ENCODE measurements at regions not wholly inside any gene's neighbourhood (a gene's known extent, or its start where the extent isn't known, plus 50 kb on each side); places are given as distances from the start of the nearest gene placed in this dataset.

- DNase-seq (ENCODE audit: extremely low read depth, insufficient read length), result no peak
- no peak for TF ChIP-seq CTCF (IDR thresholded peaks at IDR 0.05; ENCODE audit: insufficient read depth, low read length, poor library complexity, severe bottlenecking)
- no peaks in the 10 kb centered on the region for H3K27me3 ChIP-seq (replicated peaks; ENCODE audit: control insufficient read depth, insufficient read depth, low read length)
- no peak overlapping the region for H3K4me3 ChIP-seq (replicated peaks; ENCODE audit: low read depth, low read length)
- H3K36me3 ChIP-seq (ENCODE audit: control insufficient read depth, insufficient read depth, low read length), result no peaks in the 10 kb centered on the region
These were observed 472.9 kb downstream of the C6orf118 start for GRCh38 chr6:164836486-164836885.

GRCh38 chr6:164832410-164832809 is 477.0 kb downstream of the C6orf118 start:
- Histone ChIP-seq H3K4me3 (replicated peaks; ENCODE audit: low read depth, low read length) (no peak overlapping the region), H3K27me3 (replicated peaks; ENCODE audit: control insufficient read depth, insufficient read depth, low read length) (no peaks in the 10 kb centered on the region), H3K36me3 (ENCODE audit: control insufficient read depth, insufficient read depth, low read length) (no peaks in the 10 kb centered on the region)
- no peak for TF ChIP-seq CTCF (IDR thresholded peaks at IDR 0.05; ENCODE audit: insufficient read depth, low read length, poor library complexity, severe bottlenecking)
- no peak for DNase-seq (ENCODE audit: extremely low read depth, insufficient read length)

- no peaks in the 10 kb centered on the region for H3K36me3 ChIP-seq (ENCODE audit: control insufficient read depth, insufficient read depth, low read length)
- no peaks in the 10 kb centered on the region for H3K27me3 ChIP-seq (replicated peaks; ENCODE audit: control insufficient read depth, insufficient read depth, low read length)
- no peak for TF ChIP-seq CTCF (IDR thresholded peaks at IDR 0.05; ENCODE audit: insufficient read depth, low read length, poor library complexity, severe bottlenecking)
- no peak overlapping the region for H3K4me3 ChIP-seq (replicated peaks; ENCODE audit: low read depth, low read length)
- no peak for DNase-seq (ENCODE audit: extremely low read depth, insufficient read length)
These were observed 481.9 kb downstream of the C6orf118 start for GRCh38 chr6:164827537-164827936.

- no peak for DNase-seq (ENCODE audit: extremely low read depth, insufficient read length)
- TF ChIP-seq CTCF (IDR thresholded peaks at IDR 0.05; ENCODE audit: insufficient read depth, low read length, poor library complexity, severe bottlenecking), result no peak
- Histone ChIP-seq H3K4me3 (replicated peaks; ENCODE audit: low read depth, low read length) (no peak overlapping the region), H3K27me3 (replicated peaks; ENCODE audit: control insufficient read depth, insufficient read depth, low read length) (no peaks in the 10 kb centered on the region), H3K36me3 (ENCODE audit: control insufficient read depth, insufficient read depth, low read length) (no peaks in the 10 kb centered on the region)
These were observed 482.5 kb downstream of the C6orf118 start for GRCh38 chr6:164826831-164827468.

- Histone ChIP-seq H3K36me3 (ENCODE audit: control insufficient read depth, insufficient read depth, low read length) (no peaks in the 10 kb centered on the region), H3K27me3 (replicated peaks; ENCODE audit: control insufficient read depth, insufficient read depth, low read length) (no peaks in the 10 kb centered on the region), H3K4me3 (replicated peaks; ENCODE audit: low read depth, low read length) (no peak overlapping the region)
- TF ChIP-seq CTCF (IDR thresholded peaks at IDR 0.05; ENCODE audit: insufficient read depth, low read length, poor library complexity, severe bottlenecking), result no peak
- no peak for DNase-seq (ENCODE audit: extremely low read depth, insufficient read length)
These were observed 484.0 kb downstream of the C6orf118 start for GRCh38 chr6:164825386-164825785.

- no peak for DNase-seq (ENCODE audit: extremely low read depth, insufficient read length)
- Histone ChIP-seq H3K4me3 (replicated peaks; ENCODE audit: low read depth, low read length) (no peak overlapping the region), H3K27me3 (replicated peaks; ENCODE audit: control insufficient read depth, insufficient read depth, low read length) (no peaks in the 10 kb centered on the region), H3K36me3 (ENCODE audit: control insufficient read depth, insufficient read depth, low read length) (no peaks in the 10 kb centered on the region)
- TF ChIP-seq CTCF (IDR thresholded peaks at IDR 0.05; ENCODE audit: insufficient read depth, low read length, poor library complexity, severe bottlenecking), result no peak
These were observed 491.7 kb downstream of the C6orf118 start for GRCh38 chr6:164817662-164818061.

Measured in GM06990 (cell line).